ENCODE measurements at regions not wholly inside any gene's neighbourhood (a gene's known extent, or its start where the extent isn't known, plus 50 kb on each side); places are given as distances from the start of the nearest gene placed in this dataset.
"Not testable (repeated sequence)": the region's sequence is repeated elsewhere in the genome, so short reads cannot be mapped to it uniquely, and the experiment has no call there.

GRCh38 chr13:97752961-97753668 is 200.4 kb upstream of the IPO5 start:
- in situ Hi-C loops (cut with HindIII; ENCODE audit: low pct_ligation_motif_present, low pct_unique_long_range_greater_than_20kb, low sequenced_read_pairs), result no loop called here
- DNase-seq, result no peak

- no peak for DNase-seq
- in situ Hi-C loops (cut with HindIII; ENCODE audit: low pct_ligation_motif_present, low pct_unique_long_range_greater_than_20kb, low sequenced_read_pairs), result no loop called here
Observed at GRCh38 chr13:97753942-97754670, 199.4 kb upstream of the IPO5 start.

GRCh38 chr13:97757807-97758206 is 195.7 kb upstream of the IPO5 start:
- in situ Hi-C loops (cut with HindIII; ENCODE audit: low pct_ligation_motif_present, low pct_unique_long_range_greater_than_20kb, low sequenced_read_pairs), result no loop called here
- DNase-seq, result no peak

GRCh38 chr13:97758317-97758716 is 195.2 kb upstream of the IPO5 start:
- in situ Hi-C loops (cut with HindIII; ENCODE audit: low pct_ligation_motif_present, low pct_unique_long_range_greater_than_20kb, low sequenced_read_pairs), result no loop called here
- no peak for DNase-seq

GRCh38 chr13:97761796-97762540 is 191.5 kb upstream of the IPO5 start:
- in situ Hi-C loops (cut with HindIII; ENCODE audit: low pct_ligation_motif_present, low pct_unique_long_range_greater_than_20kb, low sequenced_read_pairs), result no loop called here
- peak; percentile 4 for DNase-seq

GRCh38 chr13:97766749-97767148 is 186.7 kb upstream of the IPO5 start:
- DNase-seq, result no peak

GRCh38 chr13:97768134-97768533 is 185.3 kb upstream of the IPO5 start:
- in situ Hi-C loops (cut with HindIII; ENCODE audit: low pct_ligation_motif_present, low pct_unique_long_range_greater_than_20kb, low sequenced_read_pairs), result no loop called here
- DNase-seq, result no peak

More at GRCh38 chr13:97766749-97767148, 186.7 kb upstream of the IPO5 start:
- in situ Hi-C loops (cut with HindIII; ENCODE audit: low pct_ligation_motif_present, low pct_unique_long_range_greater_than_20kb, low sequenced_read_pairs), result no loop called here

GRCh38 chr13:97770231-97770630 is 183.2 kb upstream of the IPO5 start:
- DNase-seq; in situ Hi-C loops (cut with HindIII; ENCODE audit: low pct_ligation_motif_present, low pct_unique_long_range_greater_than_20kb, low sequenced_read_pairs): not testable (repeated sequence)

- DNase-seq; in situ Hi-C loops (cut with HindIII; ENCODE audit: low pct_ligation_motif_present, low pct_unique_long_range_greater_than_20kb, low sequenced_read_pairs): not testable (repeated sequence)
Observed at GRCh38 chr13:97772466-97772865, 181.0 kb upstream of the IPO5 start.

GRCh38 chr13:97774391-97775100 is 178.9 kb upstream of the IPO5 start:
- DNase-seq; in situ Hi-C loops (cut with HindIII; ENCODE audit: low pct_ligation_motif_present, low pct_unique_long_range_greater_than_20kb, low sequenced_read_pairs): not testable (repeated sequence)

GRCh38 chr13:97780486-97780885 is 173.0 kb upstream of the IPO5 start:
- in situ Hi-C loops (cut with HindIII; ENCODE audit: low pct_ligation_motif_present, low pct_unique_long_range_greater_than_20kb, low sequenced_read_pairs), result no loop called here

GRCh38 chr13:97781891-97782305 is 171.6 kb upstream of the IPO5 start:
- DNase-seq, result no peak
- in situ Hi-C loops (cut with HindIII; ENCODE audit: low pct_ligation_motif_present, low pct_unique_long_range_greater_than_20kb, low sequenced_read_pairs), result no loop called here

More at GRCh38 chr13:97780486-97780885, 173.0 kb upstream of the IPO5 start:
- no peak for DNase-seq

- in situ Hi-C loops (cut with HindIII; ENCODE audit: low pct_ligation_motif_present, low pct_unique_long_range_greater_than_20kb, low sequenced_read_pairs), result no loop called here
- no peak for DNase-seq
Observed at GRCh38 chr13:97786510-97786909, 167.0 kb upstream of the IPO5 start.

- DNase-seq, result no peak
- in situ Hi-C loops (cut with HindIII; ENCODE audit: low pct_ligation_motif_present, low pct_unique_long_range_greater_than_20kb, low sequenced_read_pairs), result no loop called here
Observed at GRCh38 chr13:97797553-97797952, 155.9 kb upstream of the IPO5 start.

GRCh38 chr13:97798171-97798821 is 155.2 kb upstream of the IPO5 start:
- in situ Hi-C loops (cut with HindIII; ENCODE audit: low pct_ligation_motif_present, low pct_unique_long_range_greater_than_20kb, low sequenced_read_pairs), result no loop called here
- DNase-seq, result no peak

- in situ Hi-C loops (cut with HindIII; ENCODE audit: low pct_ligation_motif_present, low pct_unique_long_range_greater_than_20kb, low sequenced_read_pairs), result no loop called here
- no peak for DNase-seq
Observed at GRCh38 chr13:97798836-97799235, 154.6 kb upstream of the IPO5 start.

- DNase-seq, result no peak
- in situ Hi-C loops (cut with HindIII; ENCODE audit: low pct_ligation_motif_present, low pct_unique_long_range_greater_than_20kb, low sequenced_read_pairs), result no loop called here
Observed at GRCh38 chr13:97802213-97802612, 151.3 kb upstream of the IPO5 start.

GRCh38 chr13:97809576-97809975 is 143.9 kb upstream of the IPO5 start:
- DNase-seq, result no peak
- in situ Hi-C loops (cut with HindIII; ENCODE audit: low pct_ligation_motif_present, low pct_unique_long_range_greater_than_20kb, low sequenced_read_pairs), result no loop called here

Data from ACHN (cell line).